ENCODE measurements at regions not wholly inside any gene's neighbourhood (a gene's known extent, or its start where the extent isn't known, plus 50 kb on each side); places are given as distances from the start of the nearest gene placed in this dataset.

DNA sequence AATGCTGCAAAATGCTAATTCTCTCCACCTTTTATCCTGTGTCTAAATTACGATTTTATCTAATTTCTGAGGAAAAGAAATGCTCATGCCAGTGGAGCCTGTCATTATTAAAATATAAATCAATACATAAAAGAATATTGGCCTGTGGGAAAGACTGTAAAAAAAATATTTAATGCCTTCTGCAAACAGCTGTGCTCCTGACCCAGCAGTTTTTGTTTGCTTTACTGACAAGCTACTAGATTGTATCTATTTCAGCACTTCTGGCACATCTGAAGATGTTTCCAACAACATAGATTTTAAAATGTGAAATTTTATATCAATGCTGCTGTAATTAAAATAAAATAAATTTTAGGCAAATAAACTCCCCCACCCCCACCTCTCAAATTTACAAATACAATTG lies 493.6 kb upstream of the AGTR1 start:
- Histone ChIP-seq H3K27ac (no peak overlapping the region), H4K20me1 (no peaks in the 10 kb centered on the region), H3K9ac (no peak overlapping the region), H3K4me1 (0 out of 2 replicates have a peak, but pooled peaks cover 4% of the 10 kb centered on the region), H3K4me2 (no peak overlapping the region), H3K36me3 (no peaks in the 10 kb centered on the region), H3K9me3 (no peaks in the 10 kb centered on the region), H3K4me3 (no peak overlapping the region), H3K27me3 (no peaks in the 10 kb centered on the region)
- no peak for TF ChIP-seq Cebpa-rat (IDR thresholded peaks at IDR 0.05)

DNA sequence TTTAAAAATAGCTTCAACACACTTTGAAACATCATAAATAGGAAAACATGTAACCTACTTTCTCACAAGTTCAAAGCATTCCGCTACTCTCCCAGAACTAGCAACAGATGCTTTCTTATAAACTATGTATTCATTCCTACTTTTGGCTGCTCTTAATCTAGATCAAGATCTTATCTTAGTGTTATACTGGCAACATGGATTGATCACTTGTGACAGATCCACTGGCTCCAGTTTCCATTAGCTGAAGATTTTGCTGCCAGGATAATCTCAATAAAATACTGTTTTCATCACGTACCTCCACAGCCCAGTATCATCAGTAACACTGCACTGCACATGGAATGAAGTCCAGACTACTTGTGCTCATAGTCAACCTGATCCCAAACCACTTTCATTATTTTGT lies 491.7 kb upstream of the AGTR1 start:
- Histone ChIP-seq H3K4me3 (no peak overlapping the region), H3K27ac (no peak overlapping the region), H4K20me1 (no peaks in the 10 kb centered on the region), H3K36me3 (no peaks in the 10 kb centered on the region), H3K9me3 (no peaks in the 10 kb centered on the region), H3K4me2 (no peak overlapping the region), H3K4me1 (0 out of 2 replicates have a peak, but pooled peaks cover 4% of the 10 kb centered on the region), H3K9ac (no peak overlapping the region), H3K27me3 (no peaks in the 10 kb centered on the region)
- TF ChIP-seq Cebpa-rat (IDR thresholded peaks at IDR 0.05), result no peak

DNA sequence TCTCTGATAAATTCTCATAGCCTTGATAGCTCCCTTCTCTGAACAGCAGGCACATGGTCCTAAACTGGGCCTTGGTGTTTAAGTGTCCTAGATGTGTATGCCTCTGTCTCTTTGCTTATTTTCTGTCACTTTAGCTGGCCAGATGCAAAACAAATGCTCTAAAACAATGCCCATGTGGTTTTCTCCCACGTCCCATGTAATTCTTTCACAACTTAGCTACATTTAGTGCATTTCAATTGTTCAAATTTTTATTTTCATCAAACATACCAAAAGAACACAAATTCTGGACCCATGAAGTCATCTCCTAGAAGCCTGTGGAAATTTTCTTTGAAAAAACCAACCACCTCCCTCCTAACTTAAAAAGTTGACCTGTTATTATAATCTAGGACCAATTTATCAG lies 491.3 kb upstream of the AGTR1 start:
- H4K20me1 ChIP-seq, result no peaks in the 10 kb centered on the region
- no peak overlapping the region for H3K27ac ChIP-seq
- no peak overlapping the region for H3K4me3 ChIP-seq
- H3K4me1 ChIP-seq, result 0 out of 2 replicates have a peak, but pooled peaks cover 4% of the 10 kb centered on the region
- no peak for TF ChIP-seq Cebpa-rat (IDR thresholded peaks at IDR 0.05)
- H3K36me3 ChIP-seq, result no peaks in the 10 kb centered on the region
- no peak overlapping the region for H3K9ac ChIP-seq
- no peaks in the 10 kb centered on the region for H3K9me3 ChIP-seq
- H3K4me2 ChIP-seq, result no peak overlapping the region
- H3K27me3 ChIP-seq, result no peaks in the 10 kb centered on the region

DNA sequence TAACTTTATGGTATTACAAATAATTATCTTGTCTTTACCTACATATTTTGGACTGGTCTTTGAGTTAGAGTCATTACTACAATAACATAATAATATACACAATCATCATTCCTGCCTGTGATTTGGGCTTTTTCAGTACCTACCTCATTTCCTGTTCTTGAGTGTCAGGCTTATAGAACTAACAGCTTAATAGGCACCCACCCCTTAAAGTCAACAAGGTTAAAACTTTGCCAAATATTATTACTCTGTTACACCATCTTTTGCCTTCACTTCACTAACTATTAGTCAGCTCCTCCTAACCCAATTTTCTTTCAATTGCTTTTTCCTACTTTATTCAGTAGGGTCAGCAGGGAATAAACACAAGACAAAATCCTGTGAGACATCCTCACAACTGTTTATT lies 488.7 kb upstream of the AGTR1 start:
- H3K27ac ChIP-seq, result no peak overlapping the region
- H3K4me1 ChIP-seq, result no peaks in the 10 kb centered on the region
- H3K27me3 ChIP-seq, result no peaks in the 10 kb centered on the region
- TF ChIP-seq Cebpa-rat (IDR thresholded peaks at IDR 0.05), result no peak
- no peak overlapping the region for H3K4me3 ChIP-seq
- H3K9ac ChIP-seq, result no peak overlapping the region
- no peaks in the 10 kb centered on the region for H4K20me1 ChIP-seq
- no peaks in the 10 kb centered on the region for H3K9me3 ChIP-seq
- no peaks in the 10 kb centered on the region for H3K36me3 ChIP-seq
- H3K4me2 ChIP-seq, result no peak overlapping the region

DNA sequence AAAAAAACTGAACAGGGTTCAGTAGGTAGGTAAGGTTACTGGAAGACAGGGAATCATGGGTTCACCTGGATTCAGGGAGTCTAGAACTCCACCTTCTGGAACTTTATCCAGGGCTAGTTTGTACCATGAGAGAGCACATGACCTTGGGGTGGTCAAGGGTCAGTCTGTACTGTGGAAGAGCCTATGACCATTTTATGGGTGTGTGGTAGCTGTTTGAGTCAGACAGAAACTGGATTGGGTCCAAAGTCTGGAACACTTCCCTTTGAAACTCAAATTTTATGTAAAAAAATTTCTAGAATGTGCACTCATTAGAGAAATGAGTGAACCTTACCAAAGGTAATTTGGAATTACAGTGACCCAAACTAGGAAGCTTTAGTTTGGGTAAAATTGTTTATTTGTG lies 486.0 kb upstream of the AGTR1 start:
- Histone ChIP-seq H3K27ac (no peak overlapping the region), H3K4me2 (no peak overlapping the region), H3K9ac (no peak overlapping the region), H3K4me1 (no peaks in the 10 kb centered on the region), H3K36me3 (no peaks in the 10 kb centered on the region), H3K4me3 (no peak overlapping the region), H3K9me3 (no peaks in the 10 kb centered on the region), H4K20me1 (no peaks in the 10 kb centered on the region), H3K27me3 (no peaks in the 10 kb centered on the region)
- TF ChIP-seq Cebpa-rat (IDR thresholded peaks at IDR 0.05), result no peak

DNA sequence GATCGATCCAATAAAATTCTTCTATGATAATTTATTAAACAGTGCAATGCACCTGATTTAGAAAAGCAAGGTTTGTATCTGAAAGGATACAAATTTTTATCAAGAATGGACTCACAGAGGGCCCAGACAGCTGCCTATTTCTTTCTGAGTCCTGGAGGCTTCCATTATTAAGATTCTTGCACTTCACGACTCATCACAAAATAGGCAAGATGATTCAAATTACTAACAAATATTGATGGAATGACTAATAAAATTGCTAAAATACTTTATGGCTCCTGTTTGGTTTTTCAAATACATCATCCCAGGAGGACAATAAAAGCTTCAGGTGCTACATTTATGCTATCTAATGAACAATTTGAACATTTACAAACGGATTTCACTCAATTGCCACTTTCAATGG lies 483.0 kb upstream of the AGTR1 start:
- Histone ChIP-seq H3K9me3 (no peaks in the 10 kb centered on the region), H3K4me1 (no peaks in the 10 kb centered on the region), H3K9ac (no peak overlapping the region), H3K4me3 (no peak overlapping the region), H3K27me3 (no peaks in the 10 kb centered on the region), H3K27ac (no peak overlapping the region), H3K4me2 (no peak overlapping the region), H3K36me3 (no peaks in the 10 kb centered on the region), H4K20me1 (no peaks in the 10 kb centered on the region)
- TF ChIP-seq Cebpa-rat (IDR thresholded peaks at IDR 0.05), result no peak

DNA sequence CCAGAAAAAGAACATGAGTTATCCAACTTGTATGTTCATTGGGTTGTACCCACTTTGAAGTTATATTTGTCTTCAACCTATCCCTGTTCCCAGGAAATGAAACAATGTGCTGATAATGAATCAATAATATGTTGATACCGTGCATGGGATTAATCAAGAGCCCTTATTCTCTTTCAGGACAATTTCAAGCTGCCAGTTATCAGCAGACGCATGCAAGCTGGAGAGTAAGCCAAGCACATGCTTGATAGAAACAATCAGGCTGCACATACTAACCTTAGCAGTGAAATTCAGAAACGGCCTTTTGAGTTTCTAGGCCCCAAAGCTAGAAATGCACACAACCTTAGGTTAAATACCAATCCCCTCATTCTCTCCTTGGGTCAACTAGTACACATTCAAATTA lies 480.4 kb upstream of the AGTR1 start:
- Histone ChIP-seq H3K36me3 (no peaks in the 10 kb centered on the region), H3K27me3 (no peaks in the 10 kb centered on the region)
- no peak for TF ChIP-seq Cebpa-rat (IDR thresholded peaks at IDR 0.05)

DNA sequence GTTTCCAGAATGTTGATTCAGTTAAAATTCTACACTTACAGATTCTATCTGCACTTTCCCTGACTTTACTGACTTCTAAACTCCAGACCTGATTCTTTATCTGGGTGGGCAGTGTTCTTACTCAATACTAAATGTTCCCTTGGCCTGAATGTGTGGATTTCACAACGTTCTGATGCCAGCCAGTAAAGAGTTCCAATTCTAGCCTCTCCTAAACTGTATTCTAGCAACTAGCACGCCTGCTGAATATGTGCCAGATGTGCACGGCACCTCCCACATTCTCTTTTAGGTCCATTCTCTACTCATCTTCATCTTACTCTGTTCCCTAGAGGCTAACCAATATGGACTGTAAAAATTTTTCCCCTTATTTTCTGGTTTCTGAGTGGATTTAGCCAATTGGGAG lies 479.5 kb upstream of the AGTR1 start:
- H3K4me3 ChIP-seq, result no peak overlapping the region
- no peaks in the 10 kb centered on the region for H3K27me3 ChIP-seq
- no peak overlapping the region for H3K27ac ChIP-seq
- no peaks in the 10 kb centered on the region for H3K4me1 ChIP-seq
- H4K20me1 ChIP-seq, result no peaks in the 10 kb centered on the region
- H3K36me3 ChIP-seq, result no peaks in the 10 kb centered on the region
- TF ChIP-seq Cebpa-rat (IDR thresholded peaks at IDR 0.05), result no peak
- no peak overlapping the region for H3K9ac ChIP-seq
- no peaks in the 10 kb centered on the region for H3K9me3 ChIP-seq
- no peak overlapping the region for H3K4me2 ChIP-seq

More for the DNA sequence above, 480.4 kb upstream of the AGTR1 start:
- no peak overlapping the region for H3K9ac ChIP-seq
- no peaks in the 10 kb centered on the region for H3K9me3 ChIP-seq
- no peaks in the 10 kb centered on the region for H3K4me1 ChIP-seq
- H3K4me3 ChIP-seq, result no peak overlapping the region
- H3K27ac ChIP-seq, result no peak overlapping the region
- no peak overlapping the region for H3K4me2 ChIP-seq
- H4K20me1 ChIP-seq, result no peaks in the 10 kb centered on the region

DNA sequence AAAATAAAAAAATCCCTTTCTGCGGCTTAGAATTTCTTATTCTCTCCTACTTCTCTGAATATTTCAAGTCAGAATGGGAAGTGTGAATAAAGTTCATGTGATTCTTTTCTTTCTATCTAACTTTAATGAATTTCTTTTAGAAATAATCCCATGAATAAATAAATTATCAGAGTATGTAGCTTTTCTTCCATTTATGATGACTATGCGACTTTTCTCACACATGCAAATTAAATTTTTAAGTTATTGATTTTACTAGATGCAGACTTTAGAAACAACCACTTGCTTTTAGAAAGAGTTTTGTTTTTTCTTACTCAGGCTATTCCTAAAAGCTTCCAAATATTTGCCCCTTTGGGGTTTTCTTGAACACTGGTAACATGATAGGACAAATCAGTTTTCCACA lies 477.7 kb upstream of the AGTR1 start:
- no peaks in the 10 kb centered on the region for H3K9me3 ChIP-seq
- no peak for TF ChIP-seq Cebpa-rat (IDR thresholded peaks at IDR 0.05)
- H3K27me3 ChIP-seq, result no peaks in the 10 kb centered on the region
- H3K27ac ChIP-seq, result no peak overlapping the region
- no peak overlapping the region for H3K4me2 ChIP-seq
- no peaks in the 10 kb centered on the region for H4K20me1 ChIP-seq
- H3K9ac ChIP-seq, result no peak overlapping the region
- H3K4me1 ChIP-seq, result no peaks in the 10 kb centered on the region
- no peaks in the 10 kb centered on the region for H3K36me3 ChIP-seq
- H3K4me3 ChIP-seq, result no peak overlapping the region

DNA sequence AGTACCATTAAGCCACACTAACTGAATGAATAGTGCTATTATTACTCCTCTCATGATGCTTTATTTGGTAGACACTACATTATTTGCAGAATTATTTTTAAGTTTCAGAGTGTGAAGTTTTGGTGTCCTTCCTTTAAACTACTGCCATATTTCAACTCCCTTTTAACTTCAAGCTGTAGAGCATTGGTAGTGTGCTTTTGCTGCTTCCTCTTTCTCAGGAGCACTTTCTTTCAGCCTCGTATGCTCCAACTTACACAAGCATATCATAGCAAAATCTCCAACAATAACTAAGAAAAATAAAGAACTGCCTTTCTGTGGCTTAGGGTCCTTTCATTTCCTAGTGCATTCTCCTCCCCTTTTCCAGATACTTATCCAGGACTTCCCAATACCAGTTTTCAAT lies 476.4 kb upstream of the AGTR1 start:
- Histone ChIP-seq H3K27me3 (no peaks in the 10 kb centered on the region), H3K27ac (no peak overlapping the region), H3K9me3 (no peaks in the 10 kb centered on the region), H3K4me3 (no peak overlapping the region), H3K36me3 (no peaks in the 10 kb centered on the region), H3K9ac (no peak overlapping the region), H3K4me2 (no peak overlapping the region), H4K20me1 (no peaks in the 10 kb centered on the region), H3K4me1 (no peaks in the 10 kb centered on the region)
- TF ChIP-seq Cebpa-rat (IDR thresholded peaks at IDR 0.05), result no peak

DNA sequence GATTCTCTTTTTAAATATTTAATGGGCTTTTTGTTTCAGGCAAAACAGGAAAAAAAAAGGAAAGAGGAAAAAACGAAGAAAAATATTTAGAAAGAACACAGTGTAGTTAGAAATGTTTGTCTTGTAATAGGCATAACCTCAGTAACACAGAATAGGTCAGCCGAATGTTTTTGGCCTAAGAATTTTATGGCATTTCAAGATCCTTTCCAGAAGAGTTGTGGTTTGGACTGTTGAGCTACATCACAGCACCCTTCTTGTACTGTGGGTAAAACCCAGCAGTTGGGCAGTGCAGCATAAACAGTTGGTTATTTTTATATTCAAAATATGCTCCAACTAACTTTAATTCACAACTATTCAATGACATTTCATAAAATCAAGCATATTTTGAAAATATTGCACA lies 474.4 kb upstream of the AGTR1 start:
- Histone ChIP-seq H3K9me3 (no peaks in the 10 kb centered on the region), H3K4me1 (no peaks in the 10 kb centered on the region), H3K9ac (no peak overlapping the region), H3K27me3 (no peaks in the 10 kb centered on the region), H3K4me2 (no peak overlapping the region), H3K36me3 (no peaks in the 10 kb centered on the region), H3K27ac (no peak overlapping the region), H4K20me1 (no peaks in the 10 kb centered on the region), H3K4me3 (no peak overlapping the region)
- TF ChIP-seq Cebpa-rat (IDR thresholded peaks at IDR 0.05), result no peak

Measured in BLaER1 (cell line).